ENCODE measurements at regions not wholly inside any gene's neighbourhood (a gene's known extent, or its start where the extent isn't known, plus 50 kb on each side); places are given as distances from the start of the nearest gene placed in this dataset.
A peak's percentile ranks its signal among the peaks of the same experiment; 100 is the strongest.

- intact Hi-C loops (cut with micrococcal nuclease): no loop called here
- POLR2A ChIA-PET (ENCODE audit: unreplicated experiment): no interaction called here
- CTCF ChIA-PET: no interaction called here
- TF ChIP-seq EZH2 (IDR thresholded peaks at IDR 0.05; ENCODE audit: low read length, unreplicated experiment) (no peak), EZH2phosphoT487 (IDR thresholded peaks at IDR 0.05; ENCODE audit: borderline replicate concordance, low read length) (no peak)
- TF ChIP-seq, protein P1, sequence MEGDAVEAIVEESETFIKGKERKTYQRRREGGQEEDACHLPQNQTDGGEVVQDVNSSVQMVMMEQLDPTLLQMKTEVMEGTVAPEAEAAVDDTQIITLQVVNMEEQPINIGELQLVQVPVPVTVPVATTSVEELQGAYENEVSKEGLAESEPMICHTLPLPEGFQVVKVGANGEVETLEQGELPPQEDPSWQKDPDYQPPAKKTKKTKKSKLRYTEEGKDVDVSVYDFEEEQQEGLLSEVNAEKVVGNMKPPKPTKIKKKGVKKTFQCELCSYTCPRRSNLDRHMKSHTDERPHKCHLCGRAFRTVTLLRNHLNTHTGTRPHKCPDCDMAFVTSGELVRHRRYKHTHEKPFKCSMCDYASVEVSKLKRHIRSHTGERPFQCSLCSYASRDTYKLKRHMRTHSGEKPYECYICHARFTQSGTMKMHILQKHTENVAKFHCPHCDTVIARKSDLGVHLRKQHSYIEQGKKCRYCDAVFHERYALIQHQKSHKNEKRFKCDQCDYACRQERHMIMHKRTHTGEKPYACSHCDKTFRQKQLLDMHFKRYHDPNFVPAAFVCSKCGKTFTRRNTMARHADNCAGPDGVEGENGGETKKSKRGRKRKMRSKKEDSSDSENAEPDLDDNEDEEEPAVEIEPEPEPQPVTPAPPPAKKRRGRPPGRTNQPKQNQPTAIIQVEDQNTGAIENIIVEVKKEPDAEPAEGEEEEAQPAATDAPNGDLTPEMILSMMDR (conservative IDR thresholded peaks at IDR 0.05; ENCODE audit: low read depth, low read length): no peak
- Histone ChIP-seq H3K4me2 (ENCODE audit: low read length) (no peak overlapping the region), H3K9ac (ENCODE audit: low read length) (no peak overlapping the region), H3K27ac (ENCODE audit: low read length) (no peak overlapping the region), H3K9me3 (ENCODE audit: low read length) (no peaks in the 10 kb centered on the region), H3K36me3 (ENCODE audit: low read depth, low read length) (no peaks in the 10 kb centered on the region), H3K79me2 (ENCODE audit: low read length) (no peaks in the 10 kb centered on the region), H2AFZ (ENCODE audit: low read length) (no peak overlapping the region), H3K27me3 (ENCODE audit: low read length) (no peaks in the 10 kb centered on the region), H4K20me1 (ENCODE audit: low read length) (no peaks in the 10 kb centered on the region), H3K4me1 (ENCODE audit: insufficient read depth, low read length) (no peaks in the 10 kb centered on the region), H3F3A (ENCODE audit: low read length, unreplicated experiment) (no peaks in the 10 kb centered on the region), H3K4me3 (ENCODE audit: low read length) (no peak overlapping the region), H3K9me2 (replicated peaks; ENCODE audit: low read length) (no peaks in the 10 kb centered on the region)
- no peak for DNase-seq
- ATAC-seq: no peak
- no TSS peak for BruUV-seq (replicated peaks)
Measured at GRCh38 chr9:108333530-108333983, 522.2 kb downstream of the ACTL7B start.

- Histone ChIP-seq H3K79me2 (ENCODE audit: low read length) (no peaks in the 10 kb centered on the region), H3K36me3 (ENCODE audit: low read depth, low read length) (no peaks in the 10 kb centered on the region), H3F3A (ENCODE audit: low read length, unreplicated experiment) (no peaks in the 10 kb centered on the region), H3K9me2 (replicated peaks; ENCODE audit: low read length) (no peaks in the 10 kb centered on the region), H3K4me2 (ENCODE audit: low read length) (no peak overlapping the region), H3K27me3 (ENCODE audit: low read length) (no peaks in the 10 kb centered on the region), H2AFZ (ENCODE audit: low read length) (no peak overlapping the region), H3K9ac (ENCODE audit: low read length) (no peak overlapping the region), H3K27ac (ENCODE audit: low read length) (no peak overlapping the region), H3K4me3 (ENCODE audit: low read length) (no peak overlapping the region), H3K9me3 (ENCODE audit: low read length) (0 out of 2 replicates have a peak, but pooled peaks cover 4% of the 10 kb centered on the region), H4K20me1 (ENCODE audit: low read length) (no peaks in the 10 kb centered on the region), H3K4me1 (ENCODE audit: insufficient read depth, low read length) (no peaks in the 10 kb centered on the region)
- BruUV-seq (replicated peaks): no TSS peak
- ATAC-seq (no peak), DNase-seq (peak; percentile 7)
- intact Hi-C loops (cut with micrococcal nuclease): no loop called here
- POLR2A ChIA-PET (ENCODE audit: unreplicated experiment): no interaction called here
- TF ChIP-seq EZH2phosphoT487 (IDR thresholded peaks at IDR 0.05; ENCODE audit: borderline replicate concordance, low read length): no peak
- TF ChIP-seq, protein P1 (conservative IDR thresholded peaks at IDR 0.05; ENCODE audit: low read depth, low read length): no peak
- TF ChIP-seq EZH2 (IDR thresholded peaks at IDR 0.05; ENCODE audit: low read length, unreplicated experiment): no peak
- CTCF ChIA-PET: no interaction called here
Measured at GRCh38 chr9:108331596-108331995, 524.2 kb downstream of the ACTL7B start.

GRCh38 chr9:108325406-108325805, 530.4 kb downstream of the ACTL7B start:
- ChIA-PET CTCF (no interaction called here), POLR2A (ENCODE audit: unreplicated experiment) (no interaction called here)
- Histone ChIP-seq H2AFZ (ENCODE audit: low read length) (no peak overlapping the region), H3K27me3 (ENCODE audit: low read length) (no peaks in the 10 kb centered on the region), H3F3A (ENCODE audit: low read length, unreplicated experiment) (no peaks in the 10 kb centered on the region), H3K4me2 (ENCODE audit: low read length) (no peak overlapping the region), H3K9ac (ENCODE audit: low read length) (no peak overlapping the region), H3K27ac (ENCODE audit: low read length) (no peak overlapping the region), H3K36me3 (ENCODE audit: low read depth, low read length) (no peaks in the 10 kb centered on the region), H3K9me3 (ENCODE audit: low read length) (0 out of 2 replicates have a peak, but pooled peaks cover 4% of the 10 kb centered on the region), H4K20me1 (ENCODE audit: low read length) (no peaks in the 10 kb centered on the region), H3K79me2 (ENCODE audit: low read length) (no peaks in the 10 kb centered on the region), H3K4me3 (ENCODE audit: low read length) (no peak overlapping the region), H3K9me2 (replicated peaks; ENCODE audit: low read length) (no peaks in the 10 kb centered on the region), H3K4me1 (ENCODE audit: insufficient read depth, low read length) (peaks cover 7% of the 10 kb centered on the region; the same call in 1 of the 2 replicates)
- intact Hi-C loops (cut with micrococcal nuclease): no loop called here
- TF ChIP-seq, protein P1 (conservative IDR thresholded peaks at IDR 0.05; ENCODE audit: low read depth, low read length): no peak
- TF ChIP-seq EZH2 (IDR thresholded peaks at IDR 0.05; ENCODE audit: low read length, unreplicated experiment): no peak
- TF ChIP-seq EZH2phosphoT487 (IDR thresholded peaks at IDR 0.05; ENCODE audit: borderline replicate concordance, low read length): no peak
- DNase-seq: no peak
- BruUV-seq (replicated peaks): no TSS peak
- ATAC-seq: no peak
